GM12865 (cell line): ENCODE measurements at regions not wholly inside any gene's neighbourhood (a gene's known extent, or its start where the extent isn't known, plus 50 kb on each side); places are given as distances from the start of the nearest gene placed in this dataset.

ENCODE experiments used
- DNase-seq: peaks from one replicate; pipeline ENCODE4 v3.0.0; 2010; ENCODE audit warnings: low read depth
- H3K4me3 ChIP-seq: 2 replicates; pipeline ENCODE4 v1.5.1; 2011; ENCODE audit warnings: mild to moderate bottlenecking, low read depth, low read length, control low read depth
- CTCF ChIP-seq: IDR thresholded peaks from 2 replicates; pipeline ENCODE4 v1.5.1; 2011; ENCODE audit warnings: low read length, control low read depth, low read depth, inconsistent platforms; ENCODE audit not compliant: insufficient read depth; ENCODE audit errors: missing control alignments

DNA sequence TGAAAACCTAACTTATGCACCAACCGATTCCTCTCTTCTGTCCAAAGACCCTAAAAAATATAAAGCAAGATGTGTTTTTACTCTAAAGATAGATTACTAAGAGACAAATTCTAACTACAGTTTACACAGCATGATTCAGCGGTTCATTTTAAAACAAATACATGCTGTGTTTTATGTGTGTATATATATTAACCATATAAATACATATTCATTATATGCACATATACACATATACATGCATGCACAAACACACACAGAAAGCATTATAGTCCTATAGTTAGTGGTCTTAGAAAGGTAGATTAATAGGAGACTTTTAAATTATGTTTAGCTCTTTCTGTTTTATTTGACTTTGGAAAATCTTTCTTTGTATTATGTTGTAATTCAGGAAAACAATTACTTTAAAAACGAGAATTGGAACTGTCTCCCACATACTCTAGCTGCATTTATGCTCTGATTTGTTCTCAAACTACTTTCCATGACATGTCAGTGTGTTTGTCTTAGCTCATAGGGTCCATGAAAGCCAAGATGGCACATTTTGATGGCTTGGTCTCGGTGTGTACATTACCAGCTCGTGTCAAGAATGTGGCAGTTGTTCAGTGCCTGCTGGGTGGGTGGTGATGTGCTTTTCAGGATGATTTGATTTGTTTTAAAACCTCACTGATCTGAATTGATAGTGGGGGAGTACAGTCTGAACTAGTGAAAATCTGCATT lies 548.8 kb upstream of the SALL1 start:
- H3K4me3 ChIP-seq, result no peak overlapping the region
- no peak for TF ChIP-seq CTCF
- no peak for DNase-seq

DNA sequence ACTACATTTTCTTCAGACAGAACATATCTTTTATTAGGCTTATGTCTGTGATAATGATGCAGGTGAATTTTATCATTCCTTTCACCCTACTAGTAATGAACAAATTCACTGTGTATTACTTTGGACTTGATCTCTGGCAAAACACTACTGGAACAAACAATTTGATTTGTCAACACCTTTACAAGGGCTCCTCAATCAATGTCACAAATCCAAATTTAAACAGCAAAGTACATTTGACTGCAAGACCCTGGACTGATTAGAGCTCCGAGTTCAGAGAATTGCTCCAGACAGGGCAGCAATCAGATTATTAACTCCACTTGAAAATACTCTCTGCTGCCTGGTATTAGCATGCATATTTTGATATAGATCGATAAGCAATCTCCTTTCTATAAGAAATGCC lies 547.6 kb upstream of the SALL1 start:
- DNase-seq, result no peak
- no peak for TF ChIP-seq CTCF
- no peak overlapping the region for H3K4me3 ChIP-seq

- DNase-seq, result no peak
- no peak overlapping the region for H3K4me3 ChIP-seq
- no peak for TF ChIP-seq CTCF
These were observed 546.4 kb upstream of the SALL1 start for GRCh38 chr16:51697454-51697853.

DNA sequence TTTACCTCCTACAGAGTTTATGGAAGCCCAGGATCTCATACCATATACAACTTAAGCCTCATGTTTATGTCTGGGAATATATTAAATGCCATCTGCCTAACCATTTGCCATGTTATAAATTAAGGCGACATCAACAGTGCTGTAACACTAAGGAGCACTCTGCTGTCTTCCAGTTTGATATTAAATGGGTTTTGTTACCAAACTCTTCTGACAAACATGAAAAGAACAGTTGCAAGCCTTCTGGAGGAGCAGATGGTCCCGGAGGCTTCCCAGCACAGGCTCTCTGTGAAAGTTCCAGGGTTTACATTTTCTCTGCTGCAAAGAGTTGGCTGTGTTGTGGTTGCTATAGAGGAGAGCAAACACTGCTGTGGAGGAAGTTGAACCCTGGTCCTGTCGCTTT lies 545.3 kb upstream of the SALL1 start:
- DNase-seq, result no peak

GRCh38 chr16:51691109-51691508 lies 540.0 kb upstream of the SALL1 start:
- no peak for TF ChIP-seq CTCF
- no peak overlapping the region for H3K4me3 ChIP-seq
- DNase-seq, result no peak

More for the DNA sequence above, 545.3 kb upstream of the SALL1 start:
- no peak for TF ChIP-seq CTCF
- H3K4me3 ChIP-seq, result no peak overlapping the region

- no peak for TF ChIP-seq CTCF
- DNase-seq, result no peak
- no peak overlapping the region for H3K4me3 ChIP-seq
These were observed 534.4 kb upstream of the SALL1 start for GRCh38 chr16:51685498-51685897.

DNA sequence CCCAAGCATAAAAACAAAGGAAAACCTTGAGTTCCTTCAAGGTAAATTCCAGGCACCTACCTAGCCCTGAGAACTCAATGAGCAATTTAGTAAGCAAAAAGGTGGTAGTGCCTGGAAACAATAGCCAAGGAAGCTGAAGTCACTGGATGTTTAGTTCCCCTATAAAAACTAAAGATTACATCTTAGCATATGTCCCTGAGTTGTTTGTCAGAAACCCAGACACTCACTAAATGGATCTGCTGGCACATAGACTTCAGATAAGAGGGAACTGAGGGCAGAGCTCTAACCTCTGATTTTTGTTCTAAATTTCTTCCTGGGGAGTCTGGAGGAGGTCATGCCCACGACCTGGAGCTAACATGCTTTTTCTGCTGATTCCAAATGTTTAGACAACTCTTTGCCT lies 532.8 kb upstream of the SALL1 start:
- TF ChIP-seq CTCF, result no peak
- no peak overlapping the region for H3K4me3 ChIP-seq
- DNase-seq, result no peak
